ENCODE measurements at regions not wholly inside any gene's neighbourhood (a gene's known extent, or its start where the extent isn't known, plus 50 kb on each side); places are given as distances from the start of the nearest gene placed in this dataset.

GRCh38 chr7:24069751-24070150 is 214.2 kb upstream of the NPY start:
- no peak overlapping the region for H3K27ac ChIP-seq
- H3K36me3 ChIP-seq: no peaks in the 10 kb centered on the region
- H3K27me3 ChIP-seq: no peaks in the 10 kb centered on the region
- TF ChIP-seq CTCF (IDR thresholded peaks at IDR 0.05): no peak
- intact Hi-C loops (cut with DNase I; ENCODE audit: low total_unique reads): no loop called here
- no peaks in the 10 kb centered on the region for H3K9me3 ChIP-seq
- no peak overlapping the region for H3K4me3 ChIP-seq
- DNase-seq: no peak
- H3K4me1 ChIP-seq: no peaks in the 10 kb centered on the region

- H3K27ac ChIP-seq: no peak overlapping the region
- H3K9me3 ChIP-seq: no peaks in the 10 kb centered on the region
- no peak for TF ChIP-seq CTCF (IDR thresholded peaks at IDR 0.05)
- no peaks in the 10 kb centered on the region for H3K27me3 ChIP-seq
- no peak overlapping the region for H3K4me3 ChIP-seq
- H3K36me3 ChIP-seq: no peaks in the 10 kb centered on the region
- H3K4me1 ChIP-seq: no peaks in the 10 kb centered on the region
- no peak for DNase-seq
- intact Hi-C loops (cut with DNase I; ENCODE audit: low total_unique reads): no loop called here
Measured at GRCh38 chr7:24073651-24074420, 210.2 kb upstream of the NPY start.

- Histone ChIP-seq H3K27ac (no peak overlapping the region), H3K4me3 (no peak overlapping the region), H3K36me3 (no peaks in the 10 kb centered on the region), H3K4me1 (no peaks in the 10 kb centered on the region), H3K27me3 (no peaks in the 10 kb centered on the region), H3K9me3 (no peaks in the 10 kb centered on the region)
- intact Hi-C loops (cut with DNase I; ENCODE audit: low total_unique reads): no loop called here
- DNase-seq: no peak
- TF ChIP-seq CTCF (IDR thresholded peaks at IDR 0.05): no peak
Measured at GRCh38 chr7:24075426-24075810, 208.6 kb upstream of the NPY start.

- intact Hi-C loops (cut with DNase I; ENCODE audit: low total_unique reads): no loop called here
- TF ChIP-seq CTCF (IDR thresholded peaks at IDR 0.05): no peak
Measured at GRCh38 chr7:24082826-24083225, 201.2 kb upstream of the NPY start.

GRCh38 chr7:24102988-24103387 is 181.0 kb upstream of the NPY start:
- no peak for TF ChIP-seq CTCF (IDR thresholded peaks at IDR 0.05)
- no peaks in the 10 kb centered on the region for H3K27me3 ChIP-seq
- no peak overlapping the region for H3K27ac ChIP-seq
- no peak overlapping the region for H3K4me3 ChIP-seq
- intact Hi-C loops (cut with DNase I; ENCODE audit: low total_unique reads): no loop called here
- no peaks in the 10 kb centered on the region for H3K4me1 ChIP-seq
- peaks cover 0 to 5% (median 0%) of the 10 kb centered on the region in 3 donors for H3K9me3 ChIP-seq
- no peak for DNase-seq
- H3K36me3 ChIP-seq: no peaks in the 10 kb centered on the region

More at GRCh38 chr7:24082826-24083225, 201.2 kb upstream of the NPY start:
- Histone ChIP-seq H3K36me3 (no peaks in the 10 kb centered on the region), H3K4me1 (no peaks in the 10 kb centered on the region), H3K4me3 (no peak overlapping the region), H3K27ac (no peak overlapping the region), H3K27me3 (no peaks in the 10 kb centered on the region), H3K9me3 (peaks cover 0 to 17% (median 12%) of the 10 kb centered on the region in 3 donors)
- no peak for DNase-seq

Data from tibial artery (tissue), 4 donors.